GM18868 (cell line): ENCODE measurements at regions not wholly inside any gene's neighbourhood (a gene's known extent, or its start where the extent isn't known, plus 50 kb on each side); places are given as distances from the start of the nearest gene placed in this dataset.

Source experiments
- ATAC-seq: cut with Tn5 transposase; IDR thresholded peaks from one replicate; pipeline ENCODE4 v1.9.1; 2021; ENCODE audit warnings: mild to moderate bottlenecking, moderate library complexity; ENCODE audit not compliant: unreplicated experiment

GRCh38 chr16:51755039-51755501, 604.0 kb upstream of the SALL1 start:
- no peak for ATAC-seq

DNA sequence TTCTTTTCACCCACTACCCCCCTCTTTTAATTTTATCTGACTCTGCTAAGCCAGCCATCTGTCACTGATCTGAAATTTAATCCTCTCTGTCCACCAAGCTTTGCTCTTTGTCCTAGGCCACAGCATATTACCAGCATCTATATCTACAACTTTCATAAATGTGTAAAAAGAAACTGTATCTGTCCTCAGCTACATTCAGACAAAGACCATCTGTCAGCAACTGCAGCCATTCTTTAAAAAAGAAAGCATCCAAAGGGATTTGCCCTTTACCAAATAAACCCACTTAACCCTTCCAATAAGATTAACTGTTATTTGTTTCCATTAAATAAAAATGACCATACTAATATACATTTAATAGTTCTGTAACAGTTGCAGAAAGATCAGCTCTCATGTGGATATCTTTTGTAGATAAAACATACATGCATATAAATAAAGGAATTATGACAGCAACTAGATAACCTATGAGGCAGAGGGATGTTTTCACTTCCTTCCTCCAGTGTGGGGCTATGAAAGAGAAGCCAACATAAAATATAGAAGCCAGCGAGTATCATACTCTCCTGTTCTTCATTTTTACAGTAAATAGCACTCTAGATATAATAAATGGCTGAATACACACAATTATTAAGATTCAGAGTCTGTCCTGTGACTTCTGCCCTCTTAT, 602.5 kb upstream of the SALL1 start:
- no peak for ATAC-seq

- ATAC-seq, result no peak
Measured at GRCh38 chr16:51752438-51752995, 601.4 kb upstream of the SALL1 start.

GRCh38 chr16:51747329-51747728, 596.3 kb upstream of the SALL1 start:
- no peak for ATAC-seq

DNA sequence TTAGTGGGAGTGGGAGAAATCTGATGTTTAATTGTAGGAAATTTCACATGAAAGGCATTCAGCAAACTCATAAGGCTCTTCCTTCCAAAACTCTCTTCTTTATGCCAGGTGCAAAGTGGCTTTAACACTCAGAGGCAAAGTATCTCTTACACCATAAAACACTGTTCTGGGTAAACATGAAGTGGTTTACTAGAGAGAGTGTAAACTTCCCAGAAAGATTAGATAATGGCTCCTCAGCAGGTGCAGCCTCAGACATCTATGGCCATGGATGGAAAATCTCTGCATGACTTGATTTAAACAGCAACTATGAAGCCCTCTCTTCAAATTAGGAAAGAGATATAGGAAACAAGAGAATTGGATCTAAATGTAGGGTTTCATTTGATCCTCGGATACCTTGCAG, 583.1 kb upstream of the SALL1 start:
- ATAC-seq, result no peak

DNA sequence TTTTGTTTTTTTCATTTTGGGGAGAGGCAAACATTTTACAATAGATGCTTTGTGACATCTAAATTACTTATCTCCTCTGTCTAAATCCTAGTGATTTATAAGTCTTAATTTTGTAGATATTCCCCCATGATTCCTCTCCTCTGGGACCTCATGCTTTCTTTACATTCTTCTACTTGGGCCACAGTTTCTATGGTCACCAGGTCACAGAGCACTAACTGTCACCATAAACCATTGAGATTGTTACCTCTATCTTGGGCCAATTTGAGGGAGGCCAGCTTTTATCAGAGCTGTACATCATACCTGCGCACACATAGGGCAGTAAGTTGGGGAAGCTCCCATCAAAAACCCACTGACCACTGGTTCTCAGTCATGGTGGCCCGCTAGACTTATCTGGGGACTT, 582.1 kb upstream of the SALL1 start:
- ATAC-seq, result no peak

DNA sequence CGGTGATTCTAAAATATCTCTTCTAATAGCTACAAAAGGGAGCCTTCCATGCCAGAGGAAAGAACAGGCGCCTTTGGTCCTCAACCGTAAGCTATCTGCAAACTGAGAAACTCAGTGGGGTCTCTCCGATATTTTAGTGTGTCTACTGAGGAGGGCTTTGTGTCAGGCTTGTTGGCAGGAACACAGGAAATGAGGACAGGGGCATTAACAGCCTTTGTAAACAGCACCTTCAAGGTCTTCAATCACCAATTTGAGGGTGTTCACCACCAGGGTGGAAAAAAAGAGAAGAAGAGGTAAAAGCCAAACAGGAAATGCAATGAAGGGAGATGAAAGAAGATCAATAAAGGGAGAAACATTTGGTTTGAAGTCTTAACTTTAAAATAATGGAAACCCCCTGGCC, 580.1 kb upstream of the SALL1 start:
- no peak for ATAC-seq

DNA sequence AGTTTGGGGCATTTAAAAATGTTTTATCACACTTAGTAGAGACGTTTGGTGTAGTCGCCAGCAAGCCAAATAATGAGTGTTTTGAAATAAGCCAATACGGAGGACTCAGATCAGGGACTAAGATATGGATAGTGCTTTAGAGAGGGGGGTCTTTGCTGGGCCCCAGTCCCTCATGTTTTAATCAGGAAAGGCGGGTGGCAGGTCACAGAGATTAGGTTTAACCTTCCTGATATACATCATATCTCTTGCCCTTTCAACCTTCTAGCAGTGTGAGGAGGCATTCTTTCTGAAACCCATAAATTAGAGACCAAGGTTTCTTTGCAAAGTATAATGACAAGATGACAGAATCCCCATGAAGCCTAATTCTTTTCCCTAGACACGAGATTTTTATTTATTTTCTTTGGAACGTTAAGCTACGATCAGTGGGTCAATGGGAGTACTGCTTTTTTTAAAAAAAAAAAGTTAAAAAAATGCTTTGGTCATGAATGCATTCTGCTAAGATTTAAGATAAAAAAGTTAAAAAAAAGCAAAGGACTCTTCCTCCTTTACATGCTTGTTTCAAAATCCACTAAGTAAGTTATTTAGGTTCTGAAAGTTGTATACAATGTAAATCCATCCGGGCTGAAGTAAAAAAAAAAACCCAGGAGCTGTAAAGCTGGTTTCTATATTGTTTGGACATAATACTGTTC, 572.1 kb upstream of the SALL1 start:
- no peak for ATAC-seq

- ATAC-seq, result no peak
Measured at GRCh38 chr16:51722467-51722866, 571.4 kb upstream of the SALL1 start.

DNA sequence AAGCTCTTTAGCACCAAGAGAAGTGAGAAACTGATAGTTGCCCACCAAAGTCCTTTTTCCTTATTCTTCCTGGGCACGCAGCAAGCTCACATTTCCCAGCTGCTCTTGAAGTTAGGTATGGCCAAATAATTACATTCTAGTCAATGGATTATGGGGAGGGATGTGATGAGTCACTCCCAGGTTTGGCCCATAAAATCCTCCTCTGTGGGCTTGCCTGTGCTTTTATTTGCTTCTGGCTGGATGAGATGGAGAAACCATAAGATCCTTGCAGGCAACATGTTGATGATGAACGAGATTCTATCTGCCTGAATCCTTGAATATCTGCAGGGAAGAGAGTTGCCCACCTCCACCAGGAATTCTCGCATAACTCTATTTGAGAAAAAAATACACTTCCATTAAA, 568.3 kb upstream of the SALL1 start:
- ATAC-seq, result no peak

GRCh38 chr16:51716195-51716594, 565.1 kb upstream of the SALL1 start:
- ATAC-seq, result no peak

DNA sequence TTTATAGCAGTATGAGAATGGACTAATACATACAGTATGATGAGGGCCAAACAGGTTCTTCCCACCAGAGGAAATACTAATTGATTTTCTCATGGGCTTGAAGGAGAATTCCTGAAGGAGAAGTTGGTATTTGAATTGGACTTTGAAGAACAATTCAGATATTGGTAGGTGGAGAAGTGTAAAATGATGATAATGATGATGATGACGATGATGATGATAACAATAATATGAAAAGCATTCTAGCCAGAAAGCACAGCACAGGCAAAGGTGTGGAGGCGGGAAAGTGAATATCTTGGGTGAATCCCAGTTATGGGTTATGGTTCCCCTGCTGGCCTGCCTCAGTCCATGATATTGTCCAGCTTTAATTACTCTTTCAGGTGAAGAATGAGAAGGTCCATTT, 562.4 kb upstream of the SALL1 start:
- no peak for ATAC-seq

DNA sequence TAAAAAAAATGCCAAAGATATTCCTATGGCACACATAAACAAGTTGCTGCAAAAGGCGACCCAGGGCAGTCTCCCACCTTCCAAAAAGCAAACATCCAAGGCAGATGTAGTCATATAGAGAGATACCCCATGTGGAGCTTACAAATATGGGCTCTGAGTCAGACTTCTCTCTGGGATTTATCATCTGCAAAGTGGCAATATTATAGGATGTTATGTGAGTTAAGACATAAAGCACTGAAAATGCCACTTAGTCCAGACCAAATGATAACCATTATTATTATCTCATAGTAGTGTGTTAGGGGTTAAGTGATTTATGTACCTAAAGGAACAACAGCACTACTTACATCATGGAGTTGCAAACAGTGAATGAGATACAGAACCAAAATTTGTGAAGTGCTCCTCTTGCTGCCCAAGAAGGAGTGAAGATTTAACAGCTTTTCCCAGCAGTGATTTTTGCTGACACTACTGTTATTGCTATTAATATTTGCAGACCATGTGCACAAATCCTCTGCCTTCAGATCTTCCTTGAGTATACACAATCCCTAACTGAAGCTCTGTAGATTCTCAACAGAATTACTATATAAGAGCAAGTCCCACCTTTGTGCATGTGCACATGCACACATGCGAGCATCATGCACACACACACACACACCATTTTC, 560.0 kb upstream of the SALL1 start:
- no peak for ATAC-seq

DNA sequence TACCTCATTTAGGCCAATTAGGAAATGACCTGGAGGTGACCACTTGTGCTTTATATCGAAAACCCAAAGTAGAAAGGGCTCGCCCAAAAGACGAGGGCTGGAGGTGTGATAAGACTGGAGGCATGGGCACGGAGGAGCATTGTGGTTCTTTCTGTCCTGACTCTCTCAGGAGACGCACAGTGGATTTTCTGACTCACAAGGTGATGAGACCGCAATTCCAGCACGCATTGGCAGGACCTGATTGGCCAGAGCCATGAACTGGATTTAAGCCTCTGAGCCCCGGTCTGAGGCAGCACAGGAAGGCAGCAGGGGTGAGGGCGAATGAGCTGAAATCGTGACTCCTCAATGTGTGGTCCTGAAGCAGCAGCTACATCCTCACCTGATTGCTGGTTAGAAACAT, 559.1 kb upstream of the SALL1 start:
- ATAC-seq, result no peak

- no peak for ATAC-seq
Measured at GRCh38 chr16:51708861-51709260, 557.8 kb upstream of the SALL1 start.

- no peak for ATAC-seq
Measured at GRCh38 chr16:51707666-51708065, 556.6 kb upstream of the SALL1 start.

GRCh38 chr16:51705142-51705541, 554.1 kb upstream of the SALL1 start:
- no peak for ATAC-seq

DNA sequence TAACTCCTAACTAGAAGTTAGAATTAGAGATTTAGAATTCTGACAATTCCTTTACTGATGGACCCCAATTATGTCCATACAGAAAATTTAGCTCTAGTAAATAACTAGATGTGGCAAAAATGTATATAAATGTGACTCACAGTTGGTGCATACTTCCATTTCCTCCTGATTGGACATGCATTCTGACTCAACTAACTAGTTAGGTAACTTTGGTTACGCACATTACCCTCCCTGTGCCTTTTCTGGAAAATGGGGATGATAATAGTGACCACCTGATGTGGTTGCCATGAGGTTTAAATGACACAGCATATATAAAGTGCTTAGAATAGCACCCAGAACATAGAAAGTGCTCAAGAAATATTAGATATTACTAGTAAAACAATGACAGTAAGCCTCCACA, 550.0 kb upstream of the SALL1 start:
- no peak for ATAC-seq

DNA sequence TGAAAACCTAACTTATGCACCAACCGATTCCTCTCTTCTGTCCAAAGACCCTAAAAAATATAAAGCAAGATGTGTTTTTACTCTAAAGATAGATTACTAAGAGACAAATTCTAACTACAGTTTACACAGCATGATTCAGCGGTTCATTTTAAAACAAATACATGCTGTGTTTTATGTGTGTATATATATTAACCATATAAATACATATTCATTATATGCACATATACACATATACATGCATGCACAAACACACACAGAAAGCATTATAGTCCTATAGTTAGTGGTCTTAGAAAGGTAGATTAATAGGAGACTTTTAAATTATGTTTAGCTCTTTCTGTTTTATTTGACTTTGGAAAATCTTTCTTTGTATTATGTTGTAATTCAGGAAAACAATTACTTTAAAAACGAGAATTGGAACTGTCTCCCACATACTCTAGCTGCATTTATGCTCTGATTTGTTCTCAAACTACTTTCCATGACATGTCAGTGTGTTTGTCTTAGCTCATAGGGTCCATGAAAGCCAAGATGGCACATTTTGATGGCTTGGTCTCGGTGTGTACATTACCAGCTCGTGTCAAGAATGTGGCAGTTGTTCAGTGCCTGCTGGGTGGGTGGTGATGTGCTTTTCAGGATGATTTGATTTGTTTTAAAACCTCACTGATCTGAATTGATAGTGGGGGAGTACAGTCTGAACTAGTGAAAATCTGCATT, 548.8 kb upstream of the SALL1 start:
- ATAC-seq, result no peak

DNA sequence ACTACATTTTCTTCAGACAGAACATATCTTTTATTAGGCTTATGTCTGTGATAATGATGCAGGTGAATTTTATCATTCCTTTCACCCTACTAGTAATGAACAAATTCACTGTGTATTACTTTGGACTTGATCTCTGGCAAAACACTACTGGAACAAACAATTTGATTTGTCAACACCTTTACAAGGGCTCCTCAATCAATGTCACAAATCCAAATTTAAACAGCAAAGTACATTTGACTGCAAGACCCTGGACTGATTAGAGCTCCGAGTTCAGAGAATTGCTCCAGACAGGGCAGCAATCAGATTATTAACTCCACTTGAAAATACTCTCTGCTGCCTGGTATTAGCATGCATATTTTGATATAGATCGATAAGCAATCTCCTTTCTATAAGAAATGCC, 547.6 kb upstream of the SALL1 start:
- ATAC-seq, result no peak

DNA sequence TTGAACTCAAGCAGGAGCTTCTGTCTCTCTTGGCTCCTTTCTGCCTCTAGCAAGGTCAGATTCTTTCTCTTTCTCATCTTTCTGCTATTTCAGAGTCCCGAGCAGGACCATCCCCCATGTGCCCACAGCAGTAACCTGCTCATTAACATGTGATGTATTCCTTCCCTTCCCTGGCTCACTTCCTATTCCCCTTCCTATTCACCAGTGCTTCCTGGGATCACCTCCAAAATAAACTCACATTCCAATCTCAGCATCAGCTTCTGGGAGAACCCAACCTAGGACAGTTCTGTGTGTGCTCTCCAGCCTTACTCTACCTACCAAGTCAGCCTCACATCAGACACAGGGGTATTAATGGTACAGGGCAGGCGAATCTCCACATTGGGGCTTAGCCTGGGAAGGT, 546.4 kb upstream of the SALL1 start:
- ATAC-seq, result no peak
